ENCODE measurements at regions not wholly inside any gene's neighbourhood (a gene's known extent, or its start where the extent isn't known, plus 50 kb on each side); places are given as distances from the start of the nearest gene placed in this dataset.

- Histone ChIP-seq H3K4me1 (ENCODE audit: low read length) (no peaks in the 10 kb centered on the region), H3K9ac (ENCODE audit: low read length) (no peak overlapping the region), H3K27me3 (replicated peaks; ENCODE audit: insufficient read depth, low read length) (no peaks in the 10 kb centered on the region), H3K4me2 (ENCODE audit: low read depth, low read length) (no peak overlapping the region), H2AFZ (ENCODE audit: low read length) (no peak overlapping the region), H3K79me2 (ENCODE audit: low read length) (no peaks in the 10 kb centered on the region), H3K36me3 (replicated peaks; ENCODE audit: insufficient read depth, low read length) (no peaks in the 10 kb centered on the region), H4K20me1 (ENCODE audit: insufficient read depth, low read length) (no peaks in the 10 kb centered on the region), H3K9me2 (replicated peaks; ENCODE audit: insufficient read depth, low read length) (no peaks in the 10 kb centered on the region), H3F3A (ENCODE audit: insufficient read depth, low read length) (no peaks in the 10 kb centered on the region), H3K9me3 (replicated peaks; ENCODE audit: insufficient read depth, low read length) (no peaks in the 10 kb centered on the region), H3K4me3 (ENCODE audit: low read length) (no peak overlapping the region), H3K27ac (ENCODE audit: low read length) (no peak overlapping the region)
- no peak for TF ChIP-seq EZH2phosphoT487 (IDR thresholded peaks at IDR 0.05; ENCODE audit: low read length)
- no peak for TF ChIP-seq EZH2 (optimal IDR thresholded peaks at IDR 0.05; ENCODE audit: low read depth, low read length)
- TF ChIP-seq, protein P1, sequence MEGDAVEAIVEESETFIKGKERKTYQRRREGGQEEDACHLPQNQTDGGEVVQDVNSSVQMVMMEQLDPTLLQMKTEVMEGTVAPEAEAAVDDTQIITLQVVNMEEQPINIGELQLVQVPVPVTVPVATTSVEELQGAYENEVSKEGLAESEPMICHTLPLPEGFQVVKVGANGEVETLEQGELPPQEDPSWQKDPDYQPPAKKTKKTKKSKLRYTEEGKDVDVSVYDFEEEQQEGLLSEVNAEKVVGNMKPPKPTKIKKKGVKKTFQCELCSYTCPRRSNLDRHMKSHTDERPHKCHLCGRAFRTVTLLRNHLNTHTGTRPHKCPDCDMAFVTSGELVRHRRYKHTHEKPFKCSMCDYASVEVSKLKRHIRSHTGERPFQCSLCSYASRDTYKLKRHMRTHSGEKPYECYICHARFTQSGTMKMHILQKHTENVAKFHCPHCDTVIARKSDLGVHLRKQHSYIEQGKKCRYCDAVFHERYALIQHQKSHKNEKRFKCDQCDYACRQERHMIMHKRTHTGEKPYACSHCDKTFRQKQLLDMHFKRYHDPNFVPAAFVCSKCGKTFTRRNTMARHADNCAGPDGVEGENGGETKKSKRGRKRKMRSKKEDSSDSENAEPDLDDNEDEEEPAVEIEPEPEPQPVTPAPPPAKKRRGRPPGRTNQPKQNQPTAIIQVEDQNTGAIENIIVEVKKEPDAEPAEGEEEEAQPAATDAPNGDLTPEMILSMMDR (IDR thresholded peaks at IDR 0.05; ENCODE audit: low read length), result no peak
- DNase-seq, result no peak
Observed at GRCh38 chr7:79789584-79790345, 336.3 kb upstream of the MAGI2 start.

DNA sequence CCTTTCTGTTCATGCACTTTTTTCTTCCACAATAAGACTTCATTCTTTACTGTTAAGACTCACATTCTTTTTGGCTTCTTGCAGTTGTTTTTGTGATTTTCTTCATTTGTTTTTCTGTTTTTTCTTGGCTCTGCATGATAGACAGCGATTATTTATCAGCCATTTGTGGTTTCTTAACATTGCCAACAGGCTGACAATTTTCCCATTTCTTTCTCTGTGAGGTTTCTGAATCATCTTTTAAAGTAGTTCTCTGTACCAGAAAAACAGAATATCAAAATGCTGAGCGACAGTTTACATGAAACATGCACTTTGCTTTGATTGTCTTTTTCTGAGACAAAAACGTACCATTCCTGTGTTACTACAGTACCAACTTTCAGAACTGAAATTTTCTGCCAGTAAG lies 334.2 kb upstream of the MAGI2 start:
- Histone ChIP-seq H3K9me3 (replicated peaks; ENCODE audit: insufficient read depth, low read length) (no peaks in the 10 kb centered on the region), H3K4me2 (ENCODE audit: low read depth, low read length) (no peak overlapping the region), H3K79me2 (ENCODE audit: low read length) (no peaks in the 10 kb centered on the region), H2AFZ (ENCODE audit: low read length) (no peak overlapping the region), H3K4me1 (ENCODE audit: low read length) (no peaks in the 10 kb centered on the region), H3K9ac (ENCODE audit: low read length) (no peak overlapping the region), H3F3A (ENCODE audit: insufficient read depth, low read length) (no peaks in the 10 kb centered on the region), H3K36me3 (replicated peaks; ENCODE audit: insufficient read depth, low read length) (no peaks in the 10 kb centered on the region), H4K20me1 (ENCODE audit: insufficient read depth, low read length) (no peaks in the 10 kb centered on the region), H3K9me2 (replicated peaks; ENCODE audit: insufficient read depth, low read length) (no peaks in the 10 kb centered on the region), H3K4me3 (ENCODE audit: low read length) (no peak overlapping the region), H3K27ac (ENCODE audit: low read length) (no peak overlapping the region), H3K27me3 (replicated peaks; ENCODE audit: insufficient read depth, low read length) (no peaks in the 10 kb centered on the region)
- no peak for DNase-seq
- TF ChIP-seq, protein P1 (IDR thresholded peaks at IDR 0.05; ENCODE audit: low read length), result no peak
- no peak for TF ChIP-seq EZH2phosphoT487 (IDR thresholded peaks at IDR 0.05; ENCODE audit: low read length)
- no peak for TF ChIP-seq EZH2 (optimal IDR thresholded peaks at IDR 0.05; ENCODE audit: low read depth, low read length)

GRCh38 chr7:79787096-79787495 lies 333.6 kb upstream of the MAGI2 start:
- no peaks in the 10 kb centered on the region for H4K20me1 ChIP-seq (ENCODE audit: insufficient read depth, low read length)
- no peak overlapping the region for H2AFZ ChIP-seq (ENCODE audit: low read length)
- no peak for DNase-seq
- H3K79me2 ChIP-seq (ENCODE audit: low read length), result no peaks in the 10 kb centered on the region
- H3K4me1 ChIP-seq (ENCODE audit: low read length), result no peaks in the 10 kb centered on the region
- H3K27me3 ChIP-seq (replicated peaks; ENCODE audit: insufficient read depth, low read length), result no peaks in the 10 kb centered on the region
- H3K4me3 ChIP-seq (ENCODE audit: low read length), result no peak overlapping the region
- TF ChIP-seq, protein P1 (IDR thresholded peaks at IDR 0.05; ENCODE audit: low read length), result no peak
- TF ChIP-seq EZH2 (optimal IDR thresholded peaks at IDR 0.05; ENCODE audit: low read depth, low read length) (no peak), EZH2phosphoT487 (IDR thresholded peaks at IDR 0.05; ENCODE audit: low read length) (no peak)
- H3K36me3 ChIP-seq (replicated peaks; ENCODE audit: insufficient read depth, low read length), result no peaks in the 10 kb centered on the region
- H3K9me2 ChIP-seq (replicated peaks; ENCODE audit: insufficient read depth, low read length), result no peaks in the 10 kb centered on the region
- H3K9ac ChIP-seq (ENCODE audit: low read length), result no peak overlapping the region
- no peak overlapping the region for H3K27ac ChIP-seq (ENCODE audit: low read length)
- H3K4me2 ChIP-seq (ENCODE audit: low read depth, low read length), result no peak overlapping the region
- no peaks in the 10 kb centered on the region for H3K9me3 ChIP-seq (replicated peaks; ENCODE audit: insufficient read depth, low read length)
- H3F3A ChIP-seq (ENCODE audit: insufficient read depth, low read length), result no peaks in the 10 kb centered on the region
